Fibroblast of lung (primary cell): ENCODE measurements at regions not wholly inside any gene's neighbourhood (a gene's known extent, or its start where the extent isn't known, plus 50 kb on each side); places are given as distances from the start of the nearest gene placed in this dataset.

ENCODE experiments used
- CTCF ChIP-seq, 2 donors: IDR thresholded peaks in 1 of 2; conservative IDR thresholded peaks in 1 of 2; 1 replicate in 1 of 2; 2 replicates in 1 of 2; pipeline ENCODE4 v1.5.1; 2011 to 2012; ENCODE audit warnings: low read length in 2 of 2, control low read depth in 1 of 2, inconsistent platforms in 1 of 2, low read depth in 1 of 2, mild to moderate bottlenecking in 1 of 2
- EZH2 ChIP-seq: IDR thresholded peaks from 2 replicates; pipeline ENCODE4 v1.5.1; 2012; ENCODE audit warnings: low read length, control low read depth, mild to moderate bottlenecking; ENCODE audit errors: missing control alignments

- TF ChIP-seq CTCF (conservative IDR thresholded peaks at IDR 0.05 in 1 of 2, IDR thresholded peaks at IDR 0.05 in 1 of 2; ENCODE audit: low read depth in 1 of 2, low read length in 2 of 2), result no peak
- TF ChIP-seq EZH2, result no peak
These were observed 55.1 kb upstream of the SPRED1 start for GRCh38 chr15:38197553-38197952.
